Epithelial cell of esophagus (primary cell): ENCODE measurements at regions not wholly inside any gene's neighbourhood (a gene's known extent, or its start where the extent isn't known, plus 50 kb on each side); places are given as distances from the start of the nearest gene placed in this dataset.

Source experiments
- DNase-seq: peaks from one replicate; pipeline ENCODE4 v3.0.0; 2010; ENCODE audit warnings: low read depth
- H3K4me3 ChIP-seq: 2 replicates; pipeline ENCODE4 v1.5.1; 2011; ENCODE audit warnings: mild to moderate bottlenecking, low read length, control low read depth
- TF ChIP-seq, protein P1 (sequence below): IDR thresholded peaks from 2 replicates; pipeline ENCODE4 v1.5.1; 2011; ENCODE audit warnings: low read depth, mild to moderate bottlenecking, low read length, control low read depth, inconsistent platforms; ENCODE audit not compliant: insufficient read depth; ENCODE audit errors: missing control alignments

DNA sequence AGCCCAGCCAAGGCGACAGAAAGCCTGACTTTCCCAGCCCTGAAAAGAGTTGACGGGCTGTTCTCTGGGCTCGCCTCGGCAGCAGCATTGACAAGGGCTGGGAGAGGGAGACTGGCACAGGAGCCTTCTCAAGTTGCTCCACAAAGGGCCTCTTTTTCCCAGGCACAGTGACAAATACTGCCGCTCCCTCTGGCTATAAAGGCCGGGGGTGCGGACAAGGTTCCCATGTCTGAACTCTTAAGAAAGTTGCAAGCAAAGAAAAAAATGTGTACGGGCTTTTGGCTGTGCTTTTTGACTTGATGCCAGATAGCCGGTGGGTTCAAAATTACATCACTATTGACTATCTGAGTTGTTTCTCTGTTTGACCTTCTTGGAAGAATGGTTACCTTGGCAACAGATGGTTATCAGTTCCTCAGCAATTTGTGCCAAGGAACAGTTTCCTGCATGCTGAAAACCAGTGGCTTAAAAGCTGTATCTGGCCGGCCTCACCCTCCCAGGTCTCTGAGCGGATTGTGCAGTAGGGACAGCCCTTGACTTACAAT is 115.9 kb upstream of the EEPD1 start:
- peak; percentile 71 for DNase-seq
- no peak overlapping the region for H3K4me3 ChIP-seq
- TF ChIP-seq, protein P1, sequence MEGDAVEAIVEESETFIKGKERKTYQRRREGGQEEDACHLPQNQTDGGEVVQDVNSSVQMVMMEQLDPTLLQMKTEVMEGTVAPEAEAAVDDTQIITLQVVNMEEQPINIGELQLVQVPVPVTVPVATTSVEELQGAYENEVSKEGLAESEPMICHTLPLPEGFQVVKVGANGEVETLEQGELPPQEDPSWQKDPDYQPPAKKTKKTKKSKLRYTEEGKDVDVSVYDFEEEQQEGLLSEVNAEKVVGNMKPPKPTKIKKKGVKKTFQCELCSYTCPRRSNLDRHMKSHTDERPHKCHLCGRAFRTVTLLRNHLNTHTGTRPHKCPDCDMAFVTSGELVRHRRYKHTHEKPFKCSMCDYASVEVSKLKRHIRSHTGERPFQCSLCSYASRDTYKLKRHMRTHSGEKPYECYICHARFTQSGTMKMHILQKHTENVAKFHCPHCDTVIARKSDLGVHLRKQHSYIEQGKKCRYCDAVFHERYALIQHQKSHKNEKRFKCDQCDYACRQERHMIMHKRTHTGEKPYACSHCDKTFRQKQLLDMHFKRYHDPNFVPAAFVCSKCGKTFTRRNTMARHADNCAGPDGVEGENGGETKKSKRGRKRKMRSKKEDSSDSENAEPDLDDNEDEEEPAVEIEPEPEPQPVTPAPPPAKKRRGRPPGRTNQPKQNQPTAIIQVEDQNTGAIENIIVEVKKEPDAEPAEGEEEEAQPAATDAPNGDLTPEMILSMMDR: no peak

DNA sequence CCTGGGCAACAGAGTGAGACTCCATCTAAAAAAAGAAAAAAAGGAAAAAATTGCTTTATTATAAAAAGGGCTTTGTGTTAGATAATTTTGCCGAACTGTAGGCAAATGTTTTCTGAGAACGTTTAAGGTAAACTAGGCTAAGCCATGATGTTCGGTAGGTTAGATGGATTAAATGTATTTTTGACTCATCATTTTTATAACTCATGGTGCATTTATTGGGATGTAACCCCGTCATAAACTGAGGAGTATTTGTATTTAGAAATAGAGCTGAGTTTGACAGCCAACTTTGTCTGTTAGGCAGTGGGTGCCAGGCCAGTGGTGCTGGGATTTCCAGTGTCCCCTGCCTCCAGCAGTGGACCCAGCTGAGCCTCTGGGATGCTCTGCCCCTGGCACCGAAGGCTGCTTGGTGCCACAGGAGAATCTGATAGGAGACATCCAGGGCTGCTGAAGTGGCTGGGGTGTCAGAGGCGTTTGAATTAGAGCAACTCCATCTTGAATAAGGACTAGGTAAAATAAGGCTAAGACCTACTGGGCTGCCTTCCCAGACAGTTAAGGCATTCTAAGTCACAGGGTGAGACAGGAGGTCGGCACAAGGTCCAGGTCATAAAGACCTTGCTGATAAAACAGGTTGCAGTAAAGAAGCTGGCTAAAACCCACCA is 114.9 kb upstream of the EEPD1 start:
- TF ChIP-seq, protein P1: no peak
- no peak for DNase-seq
- H3K4me3 ChIP-seq: no peak overlapping the region

DNA sequence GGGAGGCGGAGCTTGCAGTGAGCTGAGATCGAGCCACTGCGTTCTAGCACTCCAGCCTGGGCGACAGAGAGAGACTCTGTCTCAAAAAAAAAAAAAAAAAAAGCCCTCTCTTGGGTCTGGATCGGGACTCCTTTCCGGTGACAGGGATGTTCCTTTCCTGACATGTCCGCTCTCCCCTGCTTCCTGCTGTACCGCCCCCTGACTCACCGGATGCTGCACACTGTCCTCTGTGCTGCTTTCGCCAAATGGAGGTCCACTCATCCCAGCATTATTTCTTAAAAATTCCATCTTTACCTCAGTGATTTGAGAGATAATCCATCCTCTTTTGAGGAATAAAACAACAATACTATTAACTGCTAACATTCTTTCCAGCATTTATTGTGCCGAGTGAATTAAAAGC is 113.8 kb upstream of the EEPD1 start:
- TF ChIP-seq, protein P1: no peak
- no peak overlapping the region for H3K4me3 ChIP-seq
- DNase-seq: no peak

DNA sequence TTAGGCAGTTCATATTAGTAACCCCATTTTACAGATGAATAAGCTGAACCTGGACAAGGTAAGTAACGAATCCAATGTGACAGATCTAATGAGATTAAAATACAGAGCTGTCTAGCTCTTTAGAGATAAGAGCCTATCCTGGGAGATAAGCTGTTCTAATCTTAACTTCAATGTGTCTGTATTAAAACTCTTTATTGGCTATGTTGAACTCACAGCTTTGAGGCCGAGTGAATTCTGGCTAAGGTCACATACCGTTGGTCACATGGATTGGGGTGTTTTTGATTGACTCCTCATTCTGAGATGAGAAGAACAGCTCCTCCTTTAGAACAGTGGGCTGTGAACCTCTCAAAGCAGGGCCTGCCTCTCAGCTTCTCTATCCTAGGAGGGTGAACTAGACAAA is 113.4 kb upstream of the EEPD1 start:
- DNase-seq: no peak

DNA sequence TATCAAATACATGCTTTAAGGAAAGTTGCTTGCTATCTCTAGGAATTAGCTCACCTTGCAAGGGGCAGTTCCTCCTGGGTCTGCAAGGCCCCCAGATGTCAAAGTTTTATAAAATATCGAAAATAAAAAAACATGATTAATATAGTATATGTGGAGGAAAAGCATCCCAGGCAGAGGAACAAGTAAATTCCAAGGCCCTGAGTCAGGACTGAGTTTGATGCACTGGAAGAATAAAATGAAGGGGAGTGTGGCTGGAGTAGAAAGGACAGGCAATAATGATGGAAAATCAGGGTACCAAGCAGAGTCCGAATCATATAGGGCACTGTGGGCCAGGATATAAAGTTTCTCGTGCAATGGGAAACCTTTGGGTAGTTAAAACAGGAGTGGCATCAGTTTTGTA is 112.4 kb upstream of the EEPD1 start:
- DNase-seq: peak; percentile 34
- TF ChIP-seq, protein P1: no peak
- H3K4me3 ChIP-seq: no peak overlapping the region

More for the DNA sequence above, 113.4 kb upstream of the EEPD1 start:
- no peak overlapping the region for H3K4me3 ChIP-seq
- TF ChIP-seq, protein P1: no peak

DNA sequence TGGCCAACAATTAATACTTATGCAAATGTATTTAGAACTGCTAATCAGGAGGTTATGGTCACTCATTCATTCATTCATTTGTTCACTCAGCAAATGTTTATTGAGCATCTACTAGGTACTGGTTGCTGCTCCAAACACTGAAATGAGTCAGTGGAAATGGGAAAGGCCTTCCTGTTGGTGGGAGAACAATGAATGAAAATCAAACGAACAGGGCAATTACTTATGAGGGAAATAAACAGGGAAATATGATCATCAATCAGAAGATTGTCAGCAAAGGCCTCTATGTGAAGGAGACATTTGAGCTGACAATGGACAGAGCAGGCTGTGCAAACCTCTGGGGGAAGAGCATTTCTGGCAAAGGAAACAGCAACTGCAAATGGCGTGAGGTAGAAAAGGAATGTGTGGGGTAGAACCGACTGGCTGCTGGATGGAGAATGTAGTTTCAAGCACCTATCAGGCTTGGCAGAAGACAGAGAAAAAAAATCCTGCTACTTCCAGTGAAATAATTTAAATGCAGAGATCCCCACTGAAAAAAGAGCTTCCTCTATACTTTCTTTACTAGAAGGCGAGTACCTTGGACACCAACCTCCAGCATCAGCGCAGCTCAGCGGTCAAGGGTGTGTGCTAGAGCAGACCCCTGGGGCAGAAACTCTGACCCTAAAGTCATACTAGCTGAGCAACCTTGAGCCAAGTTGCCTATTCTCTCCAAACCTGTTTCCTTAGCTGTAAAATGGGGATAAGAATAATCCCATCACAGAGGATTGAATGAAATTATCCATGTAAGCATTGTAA is 108.8 kb upstream of the EEPD1 start:
- TF ChIP-seq, protein P1: no peak

DNA sequence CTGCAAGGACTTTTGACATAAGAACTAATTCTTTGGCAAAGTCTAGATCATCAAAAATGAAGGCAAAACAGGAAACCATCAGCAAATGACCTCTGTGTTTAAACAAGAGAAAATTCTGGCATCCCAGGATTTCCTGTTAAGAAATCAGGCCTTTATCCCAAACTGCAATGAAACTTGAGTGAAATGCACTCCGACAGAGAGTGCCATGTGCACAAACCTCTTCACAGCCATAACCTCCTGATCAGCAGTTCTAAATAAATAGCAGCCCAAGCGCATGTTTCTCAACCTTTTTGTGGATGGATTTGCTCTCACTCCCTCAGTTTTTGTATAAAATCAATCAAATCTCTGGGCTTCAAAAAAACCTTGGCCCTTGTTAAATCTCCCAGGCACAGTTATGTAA is 107.7 kb upstream of the EEPD1 start:
- TF ChIP-seq, protein P1: no peak
- DNase-seq: no peak
- H3K4me3 ChIP-seq: no peak overlapping the region

More for the DNA sequence above, 108.8 kb upstream of the EEPD1 start:
- no peak overlapping the region for H3K4me3 ChIP-seq
- DNase-seq: no peak
